ENCODE measurements at regions not wholly inside any gene's neighbourhood (a gene's known extent, or its start where the extent isn't known, plus 50 kb on each side); places are given as distances from the start of the nearest gene placed in this dataset.
"Not testable (repeated sequence)": the region's sequence is repeated elsewhere in the genome, so short reads cannot be mapped to it uniquely, and the experiment has no call there.

- no peak for DNase-seq (ENCODE audit: low spot score)
Measured at GRCh38 chr10:53650794-53651193, 878.2 kb upstream of the MBL2 start.

- DNase-seq (ENCODE audit: low spot score) = not testable (repeated sequence)
Measured at GRCh38 chr10:53647221-53647620, 874.6 kb upstream of the MBL2 start.

DNA sequence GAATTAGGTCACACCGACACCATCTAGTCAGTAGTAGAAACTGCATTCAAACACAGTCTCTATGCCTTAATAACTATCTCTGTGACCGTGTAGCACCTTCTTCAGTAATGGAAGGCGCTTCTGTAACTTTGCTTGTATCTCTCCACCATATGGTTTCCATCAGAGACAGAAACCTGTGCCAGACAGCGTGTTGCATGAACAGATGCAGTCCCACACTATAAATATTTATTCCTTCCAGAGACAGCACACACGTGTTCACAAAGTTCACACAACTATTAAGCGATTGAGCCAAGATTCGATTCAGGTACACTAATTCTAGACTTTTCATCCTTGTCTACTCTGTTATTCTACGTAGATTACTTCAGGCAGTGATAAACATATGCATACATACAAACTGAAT is 873.9 kb upstream of the MBL2 start:
- no peak for DNase-seq (ENCODE audit: low spot score)

DNA sequence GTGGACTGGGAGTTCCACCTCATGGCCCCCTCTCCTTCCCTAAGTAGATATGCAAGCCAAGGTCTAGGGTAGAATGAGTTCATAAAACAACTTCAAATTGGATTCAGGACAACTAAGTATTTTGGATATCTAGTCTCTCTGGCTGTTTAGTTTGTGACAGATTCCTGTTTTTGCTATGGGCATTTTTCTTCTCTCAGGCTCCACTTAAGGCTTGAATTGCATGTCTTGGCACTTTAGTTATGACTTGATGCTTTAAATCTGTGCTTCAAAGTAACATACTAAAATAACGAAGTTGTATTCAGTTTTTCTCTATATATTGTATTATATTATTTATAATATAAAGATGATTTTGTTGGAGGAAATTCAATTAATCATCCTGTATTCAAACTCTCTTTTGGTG is 873.4 kb upstream of the MBL2 start:
- DNase-seq (ENCODE audit: low spot score) = no peak

GRCh38 chr10:53638006-53638405 is 865.4 kb upstream of the MBL2 start:
- DNase-seq (ENCODE audit: low spot score) = no peak

- DNase-seq (ENCODE audit: low spot score) = no peak
Measured at GRCh38 chr10:53624722-53625121, 852.1 kb upstream of the MBL2 start.

DNA sequence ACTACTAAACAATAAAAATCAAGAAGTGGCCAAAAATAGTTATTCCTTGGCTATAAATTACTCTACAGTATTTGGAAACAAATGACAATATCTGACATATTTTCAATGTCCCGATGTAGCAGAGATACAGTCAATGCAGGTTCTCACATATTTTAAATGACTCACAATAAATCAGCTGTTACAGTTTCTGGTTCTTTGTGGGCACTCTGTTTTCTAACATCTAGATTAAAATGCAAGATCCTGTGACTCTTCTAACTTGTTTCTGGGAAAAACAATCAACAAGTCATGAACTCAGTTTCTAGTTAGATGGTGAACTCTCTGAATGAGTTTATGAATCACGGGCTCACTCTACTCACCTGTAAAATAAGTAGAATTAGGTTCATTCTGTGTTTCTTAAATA is 849.6 kb upstream of the MBL2 start:
- no peak for DNase-seq (ENCODE audit: low spot score)

- DNase-seq (ENCODE audit: low spot score) = no peak
Measured at GRCh38 chr10:53619671-53620070, 847.1 kb upstream of the MBL2 start.

DNA sequence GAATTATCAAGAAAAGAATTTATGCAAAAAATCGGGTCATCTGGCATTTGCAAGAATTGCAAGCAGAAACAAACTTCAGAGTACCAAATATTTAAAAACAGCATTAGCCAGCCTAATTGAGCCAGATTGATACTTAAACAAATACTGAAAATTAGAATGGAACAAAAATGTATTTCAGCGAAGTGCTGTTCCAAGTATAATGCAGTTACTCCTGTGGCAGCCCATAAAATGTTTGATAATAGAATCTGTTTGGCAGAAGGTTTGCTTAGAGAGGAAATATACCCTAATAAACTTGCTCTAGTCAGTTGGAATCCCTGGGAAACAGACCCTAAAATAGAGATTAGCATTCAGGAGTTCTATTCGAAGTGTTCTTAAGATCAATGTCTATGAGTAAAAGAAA is 835.1 kb upstream of the MBL2 start:
- no peak for DNase-seq (ENCODE audit: low spot score)

GRCh38 chr10:53606981-53607380 is 834.4 kb upstream of the MBL2 start:
- DNase-seq (ENCODE audit: low spot score) = no peak

GRCh38 chr10:53601260-53601875 is 828.8 kb upstream of the MBL2 start:
- DNase-seq (ENCODE audit: low spot score) = peak; percentile 37

GRCh38 chr10:53598914-53599313 is 826.3 kb upstream of the MBL2 start:
- DNase-seq (ENCODE audit: low spot score) = no peak

DNA sequence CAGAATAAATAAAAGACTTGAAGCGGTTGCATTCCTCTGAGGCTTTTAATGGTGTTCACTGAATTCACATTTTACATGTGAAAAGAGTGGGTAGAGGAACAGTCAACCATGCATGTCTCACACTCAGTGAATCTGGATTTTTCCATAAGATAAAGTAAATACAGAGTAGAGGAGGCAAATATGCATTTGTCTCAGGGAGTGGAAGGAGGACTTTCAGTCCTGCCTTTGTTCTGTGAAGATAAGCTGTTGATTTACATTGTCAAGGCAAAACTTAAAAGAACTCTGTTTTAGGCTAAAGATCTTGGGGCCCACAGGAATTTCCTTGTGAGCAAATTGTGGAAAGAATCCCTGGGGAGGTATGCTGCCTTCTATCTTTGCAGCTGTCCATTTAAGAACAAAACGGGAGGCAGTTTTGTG is 825.3 kb upstream of the MBL2 start:
- no peak for DNase-seq (ENCODE audit: low spot score)

DNA sequence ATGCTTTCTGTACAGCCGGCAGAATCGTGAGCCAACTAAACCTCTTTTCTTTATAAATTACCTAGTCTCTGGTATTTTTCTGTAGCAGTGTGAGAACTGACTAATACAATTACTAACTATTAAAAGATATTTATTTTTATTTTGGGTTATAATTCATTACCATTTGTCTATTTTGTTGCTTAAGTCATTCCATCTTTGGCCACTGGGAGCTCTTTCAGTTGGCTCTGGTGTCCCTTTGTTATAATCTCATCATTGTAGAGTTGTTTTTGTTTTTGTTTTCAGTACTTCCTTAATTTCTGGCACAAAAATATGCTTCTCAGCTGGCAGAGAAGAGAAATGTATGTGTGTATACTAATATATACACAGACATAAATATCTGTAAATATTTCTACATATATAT is 807.9 kb upstream of the MBL2 start:
- no peak for DNase-seq (ENCODE audit: low spot score)

GRCh38 chr10:53579773-53580172 is 807.2 kb upstream of the MBL2 start:
- DNase-seq (ENCODE audit: low spot score) = no peak

- no peak for DNase-seq (ENCODE audit: low spot score)
Measured at GRCh38 chr10:53574024-53574423, 801.4 kb upstream of the MBL2 start.

GRCh38 chr10:53573498-53573897 is 800.9 kb upstream of the MBL2 start:
- DNase-seq (ENCODE audit: low spot score) = no peak

GRCh38 chr10:53572799-53573198 is 800.2 kb upstream of the MBL2 start:
- no peak for DNase-seq (ENCODE audit: low spot score)

- DNase-seq (ENCODE audit: low spot score) = no peak
Measured at GRCh38 chr10:53570221-53570620, 797.6 kb upstream of the MBL2 start.

GRCh38 chr10:53569455-53569854 is 796.9 kb upstream of the MBL2 start:
- DNase-seq (ENCODE audit: low spot score) = no peak

- no peak for DNase-seq (ENCODE audit: low spot score)
Measured at GRCh38 chr10:53548664-53549063, 776.1 kb upstream of the MBL2 start.

DNA sequence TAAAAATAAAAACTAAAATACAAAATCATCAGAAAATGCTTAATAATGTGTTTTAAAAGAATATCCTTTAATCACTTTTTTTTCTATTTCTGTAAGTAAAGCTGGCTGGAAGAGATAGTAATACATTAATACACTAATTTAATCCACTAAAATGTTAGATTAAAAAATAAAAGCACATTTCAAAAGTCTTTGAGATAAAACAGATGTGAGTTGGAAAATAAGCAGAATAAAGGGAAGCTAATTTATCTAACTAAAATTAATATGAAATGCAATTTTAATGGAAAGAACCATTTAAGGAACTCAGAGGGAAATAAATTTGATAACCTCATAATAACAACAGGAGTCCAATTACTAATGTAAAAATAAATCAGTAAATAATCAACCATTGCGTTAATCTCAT is 774.8 kb upstream of the MBL2 start:
- DNase-seq (ENCODE audit: low spot score) = no peak

DNA sequence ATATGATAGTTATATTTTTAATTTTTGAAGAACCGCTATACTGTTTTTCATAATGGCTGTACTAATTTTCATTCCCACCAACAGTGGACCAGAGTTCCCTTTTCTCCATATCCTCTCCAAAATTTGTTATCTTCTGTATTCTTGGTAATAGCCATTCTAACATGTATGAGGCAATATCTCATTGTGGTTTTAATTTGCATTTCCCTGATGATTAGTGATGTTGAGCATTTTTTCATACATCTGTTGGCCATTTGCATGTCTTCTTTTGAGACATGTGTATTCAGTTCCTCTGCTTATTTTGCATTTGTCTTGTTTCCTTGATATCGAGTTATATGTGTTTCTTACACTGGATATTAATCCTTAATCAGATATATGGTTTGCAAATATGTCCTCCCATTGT is 770.8 kb upstream of the MBL2 start:
- no peak for DNase-seq (ENCODE audit: low spot score)

GRCh38 chr10:53537508-53537907 is 764.9 kb upstream of the MBL2 start:
- DNase-seq (ENCODE audit: low spot score) = no peak

DNA sequence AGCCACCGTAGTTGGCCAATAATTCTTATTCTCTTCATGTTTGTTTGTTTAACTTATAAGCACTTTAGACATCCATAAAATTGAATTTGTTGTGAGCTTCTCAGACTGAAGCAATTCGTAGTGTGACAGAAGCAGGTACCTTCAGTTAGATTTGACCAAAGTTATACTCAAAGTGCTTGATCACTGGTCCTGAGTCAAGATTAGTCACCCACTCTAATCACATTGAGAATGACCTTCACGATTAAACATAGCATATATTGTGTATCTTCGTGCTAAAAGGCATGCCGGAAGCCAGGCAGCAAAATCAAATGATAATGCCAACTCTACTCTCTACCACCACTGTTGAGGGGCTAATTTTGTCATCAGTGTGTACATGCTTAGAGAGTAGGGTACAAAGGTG is 763.7 kb upstream of the MBL2 start:
- no peak for DNase-seq (ENCODE audit: low spot score)
